ENCODE measurements at regions not wholly inside any gene's neighbourhood (a gene's known extent, or its start where the extent isn't known, plus 50 kb on each side); places are given as distances from the start of the nearest gene placed in this dataset.

DNA sequence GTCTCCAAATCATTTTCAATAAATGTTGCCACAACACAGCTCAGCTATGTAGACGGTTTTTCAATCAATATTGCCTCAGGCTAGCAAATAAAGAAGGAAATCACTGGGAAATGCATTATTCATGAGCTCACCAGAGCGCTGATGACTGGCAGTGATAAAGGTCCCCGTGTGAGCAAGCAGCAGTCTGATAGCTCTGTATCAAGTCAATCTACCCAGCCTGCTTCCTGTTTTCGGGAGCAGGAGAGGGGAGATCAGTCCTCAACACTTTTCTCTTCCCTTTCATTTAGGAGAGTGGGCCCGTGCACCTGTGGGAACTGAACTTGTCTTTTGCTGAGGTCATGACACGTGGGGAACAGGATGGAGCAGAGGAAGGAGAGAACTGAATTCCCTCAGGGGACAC, 253.9 kb upstream of the SIX2 start:
- peaks cover 14% of the 10 kb centered on the region for H3K27me3 ChIP-seq (ENCODE audit: insufficient read depth, low read length)
- H3K36me3 ChIP-seq (ENCODE audit: insufficient read depth, low read length), result no peaks in the 10 kb centered on the region
- H3K4me1 ChIP-seq (ENCODE audit: insufficient read depth, low read length), result peaks cover 13% of the 10 kb centered on the region
- H2AFZ ChIP-seq (ENCODE audit: low read depth, low read length), result no peak overlapping the region
- no peaks in the 10 kb centered on the region for H3K9me3 ChIP-seq (ENCODE audit: low read length)
- no peak overlapping the region for H3K4me3 ChIP-seq (ENCODE audit: low read length)

DNA sequence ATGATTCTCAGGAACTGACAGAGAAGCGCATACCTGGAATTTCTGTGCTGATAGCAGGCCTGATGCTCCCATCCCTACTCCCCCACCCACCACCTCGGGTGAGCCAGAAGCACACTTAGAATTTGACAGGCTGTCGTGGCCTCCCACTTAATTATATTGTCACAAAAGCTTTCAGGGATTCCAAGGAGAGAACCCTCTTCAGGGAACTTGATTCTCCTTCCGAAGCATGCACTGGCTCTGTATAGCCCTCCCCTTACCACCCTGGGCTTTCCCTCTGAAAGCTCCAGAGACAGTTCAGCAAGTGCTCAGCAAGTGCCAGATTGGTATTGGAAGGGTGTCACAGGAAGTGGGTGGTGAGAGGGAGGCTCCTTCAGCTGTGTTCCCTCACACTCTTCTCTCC, 252.5 kb upstream of the SIX2 start:
- peaks cover 14% of the 10 kb centered on the region for H3K27me3 ChIP-seq (ENCODE audit: insufficient read depth, low read length)
- H3K4me1 ChIP-seq (ENCODE audit: insufficient read depth, low read length), result peaks cover 25% of the 10 kb centered on the region
- H3K4me3 ChIP-seq (ENCODE audit: low read length), result no peak overlapping the region
- no peaks in the 10 kb centered on the region for H3K36me3 ChIP-seq (ENCODE audit: insufficient read depth, low read length)
- no peaks in the 10 kb centered on the region for H3K9me3 ChIP-seq (ENCODE audit: low read length)
- no peak overlapping the region for H2AFZ ChIP-seq (ENCODE audit: low read depth, low read length)

- no peaks in the 10 kb centered on the region for H3K36me3 ChIP-seq (ENCODE audit: insufficient read depth, low read length)
- H3K4me1 ChIP-seq (ENCODE audit: insufficient read depth, low read length), result peaks cover 29% of the 10 kb centered on the region
- no peak overlapping the region for H3K4me3 ChIP-seq (ENCODE audit: low read length)
- H3K9me3 ChIP-seq (ENCODE audit: low read length), result no peaks in the 10 kb centered on the region
- peaks cover 14% of the 10 kb centered on the region for H3K27me3 ChIP-seq (ENCODE audit: insufficient read depth, low read length)
- no peak overlapping the region for H2AFZ ChIP-seq (ENCODE audit: low read depth, low read length)
Observed at GRCh38 chr2:45260946-45261345, 251.7 kb upstream of the SIX2 start.

GRCh38 chr2:45259547-45260160, 250.4 kb upstream of the SIX2 start:
- Histone ChIP-seq H3K27me3 (ENCODE audit: insufficient read depth, low read length) (peaks cover 14% of the 10 kb centered on the region), H3K9me3 (ENCODE audit: low read length) (no peaks in the 10 kb centered on the region), H3K4me3 (ENCODE audit: low read length) (no peak overlapping the region), H3K4me1 (ENCODE audit: insufficient read depth, low read length) (peaks cover 29% of the 10 kb centered on the region), H3K36me3 (ENCODE audit: insufficient read depth, low read length) (no peaks in the 10 kb centered on the region), H2AFZ (ENCODE audit: low read depth, low read length) (no peak overlapping the region)

- Histone ChIP-seq H3K9me3 (ENCODE audit: low read length) (no peaks in the 10 kb centered on the region), H2AFZ (ENCODE audit: low read depth, low read length) (no peak overlapping the region), H3K4me1 (ENCODE audit: insufficient read depth, low read length) (peaks cover 29% of the 10 kb centered on the region), H3K4me3 (ENCODE audit: low read length) (no peak overlapping the region), H3K36me3 (ENCODE audit: insufficient read depth, low read length) (no peaks in the 10 kb centered on the region), H3K27me3 (ENCODE audit: insufficient read depth, low read length) (peaks cover 13% of the 10 kb centered on the region)
Observed at GRCh38 chr2:45259138-45259537, 249.9 kb upstream of the SIX2 start.

- Histone ChIP-seq H3K27me3 (ENCODE audit: insufficient read depth, low read length) (peaks cover 11% of the 10 kb centered on the region), H3K9me3 (ENCODE audit: low read length) (no peaks in the 10 kb centered on the region), H2AFZ (ENCODE audit: low read depth, low read length) (no peak overlapping the region), H3K4me3 (ENCODE audit: low read length) (no peak overlapping the region), H3K36me3 (ENCODE audit: insufficient read depth, low read length) (no peaks in the 10 kb centered on the region), H3K4me1 (ENCODE audit: insufficient read depth, low read length) (peaks cover 28% of the 10 kb centered on the region)
Observed at GRCh38 chr2:45258311-45258710, 249.1 kb upstream of the SIX2 start.

GRCh38 chr2:45257820-45258219, 248.6 kb upstream of the SIX2 start:
- Histone ChIP-seq H2AFZ (ENCODE audit: low read depth, low read length) (no peak overlapping the region), H3K27me3 (ENCODE audit: insufficient read depth, low read length) (peaks cover 11% of the 10 kb centered on the region), H3K4me3 (ENCODE audit: low read length) (no peak overlapping the region)

DNA sequence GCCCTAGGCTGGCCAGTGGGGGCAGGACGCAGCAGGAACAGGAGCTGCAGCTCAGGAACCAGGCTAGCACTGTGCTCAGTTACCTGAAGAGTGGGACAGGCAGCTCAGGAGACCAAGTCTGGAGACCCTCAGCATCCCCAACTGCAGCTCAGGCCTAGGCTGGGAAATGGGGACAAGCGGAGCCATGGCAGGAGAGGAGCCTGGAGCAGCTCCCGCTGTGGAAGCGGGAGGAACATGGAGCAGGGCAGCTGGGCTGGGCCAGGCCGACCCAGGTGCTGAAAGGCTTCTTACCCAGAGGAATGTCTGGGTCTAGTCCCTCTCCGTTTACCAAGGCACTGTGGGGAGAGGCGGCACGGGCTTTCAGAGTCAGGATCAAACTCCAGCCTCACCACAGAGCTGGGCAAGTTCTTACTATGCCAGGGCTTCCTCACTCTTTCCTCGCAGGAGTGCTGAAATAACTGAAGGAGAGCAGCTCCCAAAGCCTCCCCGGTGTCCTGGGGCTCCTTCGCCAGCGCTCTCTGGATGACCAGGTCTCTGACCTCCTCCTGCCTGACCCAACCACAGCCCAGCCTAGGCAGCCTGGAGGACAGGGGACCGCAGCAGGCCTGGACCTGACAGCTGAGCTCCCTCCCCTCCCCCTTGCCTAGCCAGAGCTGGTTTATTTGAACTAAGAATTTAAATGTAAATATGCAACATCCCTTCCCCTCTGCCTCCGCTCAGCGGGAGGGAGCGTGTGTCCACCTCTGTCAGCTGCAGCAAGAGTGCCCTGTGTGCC, 247.8 kb upstream of the SIX2 start:
- no peaks in the 10 kb centered on the region for H3K36me3 ChIP-seq (ENCODE audit: insufficient read depth, low read length)
- H3K27me3 ChIP-seq (ENCODE audit: insufficient read depth, low read length), result peaks cover 7% of the 10 kb centered on the region
- no peaks in the 10 kb centered on the region for H3K9me3 ChIP-seq (ENCODE audit: low read length)
- H3K4me3 ChIP-seq (ENCODE audit: low read length), result no peak overlapping the region
- H3K4me1 ChIP-seq (ENCODE audit: insufficient read depth, low read length), result peaks cover 26% of the 10 kb centered on the region
- no peak overlapping the region for H2AFZ ChIP-seq (ENCODE audit: low read depth, low read length)

More at GRCh38 chr2:45257820-45258219, 248.6 kb upstream of the SIX2 start:
- Histone ChIP-seq H3K36me3 (ENCODE audit: insufficient read depth, low read length) (no peaks in the 10 kb centered on the region), H3K4me1 (ENCODE audit: insufficient read depth, low read length) (peaks cover 26% of the 10 kb centered on the region), H3K9me3 (ENCODE audit: low read length) (no peaks in the 10 kb centered on the region)

DNA sequence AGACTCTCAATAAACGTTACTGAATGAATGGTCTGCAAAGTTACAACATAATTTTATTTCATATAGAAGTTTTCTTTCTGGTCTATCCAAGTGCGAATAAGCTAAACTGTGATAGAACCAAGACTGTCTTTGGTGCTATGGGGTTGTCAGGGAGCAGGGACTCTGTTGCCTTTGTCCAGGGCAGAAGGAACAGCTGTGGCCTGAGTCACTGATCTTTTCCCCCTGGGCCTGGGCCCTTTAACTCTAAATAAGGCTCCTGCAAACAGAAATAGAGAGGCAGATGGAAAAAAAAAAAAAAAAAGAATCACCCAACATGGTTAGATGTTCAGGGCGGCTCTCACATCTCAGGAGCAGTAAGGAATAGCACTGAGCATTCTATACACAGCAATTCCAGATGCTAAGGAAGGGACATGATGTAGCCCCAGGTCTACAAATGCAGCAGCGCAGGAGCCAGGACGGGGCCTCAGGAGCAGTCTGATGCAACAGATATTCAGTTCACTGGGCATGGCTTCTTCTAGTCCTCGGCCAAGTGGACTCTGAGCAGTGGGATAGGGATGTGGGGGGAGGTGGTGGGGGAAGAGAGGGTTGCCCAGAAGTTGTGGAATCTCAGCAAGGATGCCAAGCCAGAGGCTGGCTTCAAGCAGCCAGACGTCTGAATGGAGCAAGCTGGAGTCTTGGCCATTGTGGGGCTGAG, 247.1 kb upstream of the SIX2 start:
- no peak overlapping the region for H2AFZ ChIP-seq (ENCODE audit: low read depth, low read length)
- peaks cover 6% of the 10 kb centered on the region for H3K27me3 ChIP-seq (ENCODE audit: insufficient read depth, low read length)
- H3K9me3 ChIP-seq (ENCODE audit: low read length), result no peaks in the 10 kb centered on the region
- peaks cover 26% of the 10 kb centered on the region for H3K4me1 ChIP-seq (ENCODE audit: insufficient read depth, low read length)
- no peak overlapping the region for H3K4me3 ChIP-seq (ENCODE audit: low read length)
- H3K36me3 ChIP-seq (ENCODE audit: insufficient read depth, low read length), result no peaks in the 10 kb centered on the region

- no peaks in the 10 kb centered on the region for H3K36me3 ChIP-seq (ENCODE audit: insufficient read depth, low read length)
- H3K9me3 ChIP-seq (ENCODE audit: low read length), result no peaks in the 10 kb centered on the region
- H3K4me3 ChIP-seq (ENCODE audit: low read length), result no peak overlapping the region
Observed at GRCh38 chr2:45255563-45255962, 246.3 kb upstream of the SIX2 start.

GRCh38 chr2:45254025-45254424, 244.8 kb upstream of the SIX2 start:
- H3K36me3 ChIP-seq (ENCODE audit: insufficient read depth, low read length), result no peaks in the 10 kb centered on the region
- no peaks in the 10 kb centered on the region for H3K27me3 ChIP-seq (ENCODE audit: insufficient read depth, low read length)
- no peak overlapping the region for H3K4me3 ChIP-seq (ENCODE audit: low read length)
- H2AFZ ChIP-seq (ENCODE audit: low read depth, low read length), result no peak overlapping the region
- H3K9me3 ChIP-seq (ENCODE audit: low read length), result no peaks in the 10 kb centered on the region
- H3K4me1 ChIP-seq (ENCODE audit: insufficient read depth, low read length), result peaks cover 23% of the 10 kb centered on the region

More at GRCh38 chr2:45255563-45255962, 246.3 kb upstream of the SIX2 start:
- peaks cover 26% of the 10 kb centered on the region for H3K4me1 ChIP-seq (ENCODE audit: insufficient read depth, low read length)
- no peak overlapping the region for H2AFZ ChIP-seq (ENCODE audit: low read depth, low read length)
- H3K27me3 ChIP-seq (ENCODE audit: insufficient read depth, low read length), result peaks cover 6% of the 10 kb centered on the region

DNA sequence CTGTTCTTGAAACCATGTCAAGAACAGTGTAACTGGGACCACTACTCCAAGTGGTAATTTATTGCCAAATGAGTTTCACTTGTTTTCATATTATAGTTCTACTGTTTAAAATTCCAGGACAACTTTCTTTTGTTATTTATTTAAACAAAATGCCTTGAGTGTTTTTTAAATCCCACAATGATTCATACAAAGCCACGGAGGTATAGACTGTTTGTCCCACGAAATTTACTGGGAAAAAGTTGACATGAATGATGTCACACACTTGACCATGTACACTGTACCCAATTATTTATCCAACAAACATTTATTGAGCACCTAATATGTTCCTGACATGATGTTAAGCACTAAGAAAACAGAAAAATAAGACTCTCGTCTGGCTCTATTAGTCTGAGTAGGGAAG, 243.9 kb upstream of the SIX2 start:
- Histone ChIP-seq H3K9me3 (ENCODE audit: low read length) (no peaks in the 10 kb centered on the region), H3K4me3 (ENCODE audit: low read length) (no peak overlapping the region), H3K27me3 (ENCODE audit: insufficient read depth, low read length) (no peaks in the 10 kb centered on the region), H3K36me3 (ENCODE audit: insufficient read depth, low read length) (no peaks in the 10 kb centered on the region), H3K4me1 (ENCODE audit: insufficient read depth, low read length) (peaks cover 16% of the 10 kb centered on the region), H2AFZ (ENCODE audit: low read depth, low read length) (no peak overlapping the region)

GRCh38 chr2:45250176-45250575, 240.9 kb upstream of the SIX2 start:
- no peaks in the 10 kb centered on the region for H3K27me3 ChIP-seq (ENCODE audit: insufficient read depth, low read length)
- H3K4me1 ChIP-seq (ENCODE audit: insufficient read depth, low read length), result no peaks in the 10 kb centered on the region
- no peak overlapping the region for H2AFZ ChIP-seq (ENCODE audit: low read depth, low read length)
- H3K4me3 ChIP-seq (ENCODE audit: low read length), result no peak overlapping the region
- H3K9me3 ChIP-seq (ENCODE audit: low read length), result no peaks in the 10 kb centered on the region
- H3K36me3 ChIP-seq (ENCODE audit: insufficient read depth, low read length), result no peaks in the 10 kb centered on the region
